NT2/D1 (cell line): ENCODE measurements at regions not wholly inside any gene's neighbourhood (a gene's known extent, or its start where the extent isn't known, plus 50 kb on each side); places are given as distances from the start of the nearest gene placed in this dataset.

ENCODE experiments used
- DNase-seq: peaks from one replicate; pipeline ENCODE4 v3.0.0-alpha.2; 2011; ENCODE audit warnings: low read depth, low spot score
- H3K27me3 ChIP-seq: 2 replicates; pipeline ENCODE4 v1.6.0; 2011; ENCODE audit warnings: mild to moderate bottlenecking; ENCODE audit not compliant: insufficient read length, insufficient read depth
- H3K36me3 ChIP-seq: 2 replicates; pipeline ENCODE4 v1.6.1; 2011; ENCODE audit warnings: mild to moderate bottlenecking, low read length, mixed read lengths; ENCODE audit not compliant: insufficient read depth, insufficient read length
- H3K4me1 ChIP-seq: 2 replicates; pipeline ENCODE4 v1.5.1; 2011; ENCODE audit not compliant: insufficient read depth, insufficient read length
- H3K4me3 ChIP-seq: 2 replicates; pipeline ENCODE4 v1.5.1; 2011; ENCODE audit warnings: low read depth; ENCODE audit not compliant: insufficient read length
- H3K9ac ChIP-seq: 2 replicates; pipeline ENCODE4 v1.6.0; 2011; ENCODE audit warnings: low read depth; ENCODE audit not compliant: insufficient read length
- H3K9me3 ChIP-seq: 2 replicates; pipeline ENCODE4 v1.5.1; 2011; ENCODE audit warnings: mild to moderate bottlenecking, low read length; ENCODE audit not compliant: insufficient read depth
- SUZ12 ChIP-seq: IDR thresholded peaks from 2 replicates; pipeline ENCODE4 v1.6.1; 2011; ENCODE audit not compliant: insufficient read length, insufficient read depth; ENCODE audit errors: extremely low read depth
- YY1 ChIP-seq: IDR thresholded peaks from 2 replicates; pipeline ENCODE4 v1.6.1; 2011; ENCODE audit not compliant: insufficient read length, insufficient read depth
- ZNF274 ChIP-seq: IDR thresholded peaks from 2 replicates; pipeline ENCODE4 v1.6.1; 2011; ENCODE audit warnings: mild to moderate bottlenecking, low read depth, low read length

DNA sequence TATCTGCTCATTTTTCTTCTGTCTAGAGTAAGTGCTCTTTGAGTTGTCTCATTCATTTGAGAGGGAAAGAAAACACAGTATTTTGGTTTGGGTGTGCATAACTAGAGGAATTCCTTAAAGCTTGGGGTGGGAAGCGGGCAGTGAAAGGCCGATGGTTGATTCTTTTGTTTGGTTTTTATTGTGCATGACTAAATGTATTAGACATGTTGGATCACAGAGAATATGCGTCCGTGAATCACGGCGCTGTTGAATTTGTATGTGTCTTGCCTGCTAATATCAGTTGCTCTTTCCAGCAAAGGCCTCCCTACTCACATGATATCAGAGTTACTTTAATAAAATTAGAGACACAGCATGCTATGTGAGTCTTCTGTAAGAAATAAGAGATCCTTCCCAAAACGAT is 180.0 kb downstream of the CHD9NB start:
- no peak overlapping the region for H3K4me3 ChIP-seq
- TF ChIP-seq ZNF274 (no peak), YY1 (no peak), SUZ12 (no peak)
- no peak for DNase-seq
- peaks cover 9% of the 10 kb centered on the region; the same call in 1 of the 2 replicates for H3K9me3 ChIP-seq
- peaks cover 2% of the 10 kb centered on the region for H3K4me1 ChIP-seq
- no peaks in the 10 kb centered on the region for H3K27me3 ChIP-seq
- H3K36me3 ChIP-seq, result no peaks in the 10 kb centered on the region
- no peak overlapping the region for H3K9ac ChIP-seq

DNA sequence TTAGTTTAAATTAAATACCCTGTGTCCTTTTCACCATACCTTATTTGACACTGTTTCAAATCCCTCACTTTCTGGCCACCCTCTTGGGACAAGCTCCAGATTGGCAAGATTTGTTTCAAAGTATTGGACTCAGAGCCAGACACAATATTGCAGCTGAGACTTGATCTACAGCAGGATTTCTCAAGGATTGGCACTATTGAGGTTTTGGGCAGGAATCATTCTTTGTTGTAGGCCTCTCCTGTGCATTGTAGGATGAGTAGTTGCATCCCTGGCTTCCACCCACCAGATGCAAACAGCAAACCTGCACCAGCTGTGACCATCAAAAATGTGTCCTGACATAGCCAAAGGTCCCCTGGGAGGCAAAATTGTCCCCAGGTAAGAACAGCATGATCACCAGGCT is 181.2 kb downstream of the CHD9NB start:
- H3K9me3 ChIP-seq, result peaks cover 9% of the 10 kb centered on the region; the same call in 1 of the 2 replicates
- H3K9ac ChIP-seq, result no peak overlapping the region
- no peak overlapping the region for H3K4me3 ChIP-seq
- H3K4me1 ChIP-seq, result peaks cover 2% of the 10 kb centered on the region
- DNase-seq, result no peak
- TF ChIP-seq SUZ12 (no peak), YY1 (no peak), ZNF274 (no peak)
- H3K27me3 ChIP-seq, result no peaks in the 10 kb centered on the region
- no peaks in the 10 kb centered on the region for H3K36me3 ChIP-seq

DNA sequence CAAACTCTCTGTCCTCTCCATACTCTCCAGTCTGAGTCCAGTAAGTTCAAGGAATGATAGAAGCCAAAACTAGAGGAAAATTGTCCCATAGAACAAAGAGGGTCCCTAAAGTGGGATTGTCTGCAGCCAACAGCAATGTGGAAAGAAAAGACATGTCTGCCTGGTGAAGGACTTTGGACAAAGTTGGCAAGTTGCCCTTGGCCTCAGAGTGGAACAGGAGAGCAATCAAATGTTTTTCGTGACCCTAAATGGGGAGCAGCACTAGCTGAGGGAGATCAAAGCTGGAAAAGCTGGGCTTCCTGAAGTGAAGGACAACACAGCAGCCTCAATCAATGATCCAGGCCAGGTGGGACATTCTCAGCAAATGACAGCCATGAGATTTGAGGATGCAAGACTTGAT is 183.5 kb downstream of the CHD9NB start:
- H3K9me3 ChIP-seq, result peaks cover 9% of the 10 kb centered on the region; the same call in 1 of the 2 replicates
- no peaks in the 10 kb centered on the region for H3K27me3 ChIP-seq
- H3K4me3 ChIP-seq, result no peak overlapping the region
- H3K36me3 ChIP-seq, result no peaks in the 10 kb centered on the region
- TF ChIP-seq ZNF274, result no peak
- no peak for TF ChIP-seq SUZ12
- TF ChIP-seq YY1, result no peak
- H3K4me1 ChIP-seq, result peaks cover under 1% of the 10 kb centered on the region
- DNase-seq, result no peak
- no peak overlapping the region for H3K9ac ChIP-seq

DNA sequence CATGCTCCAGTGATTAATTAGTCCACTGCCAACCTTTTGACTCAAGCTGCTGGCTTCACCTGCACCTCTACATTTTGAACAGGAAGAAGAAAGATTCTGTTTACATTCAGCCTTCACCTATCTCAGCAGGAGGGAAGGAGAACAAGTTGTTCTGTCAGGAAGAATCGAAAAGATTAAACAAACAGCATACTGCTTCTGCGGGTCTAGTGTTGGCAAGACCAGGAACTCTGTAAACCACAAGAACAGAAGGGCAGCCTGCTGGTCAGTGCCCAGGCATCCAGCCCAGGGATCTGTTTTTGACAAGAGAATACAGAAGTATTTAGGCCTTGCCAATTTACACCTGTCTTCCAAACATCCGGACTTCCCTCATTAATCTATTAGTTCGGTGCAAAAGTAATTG is 189.7 kb downstream of the CHD9NB start:
- DNase-seq, result no peak
- Histone ChIP-seq H3K4me3 (no peak overlapping the region), H3K9me3 (no peaks in the 10 kb centered on the region), H3K9ac (no peak overlapping the region), H3K4me1 (no peaks in the 10 kb centered on the region), H3K36me3 (no peaks in the 10 kb centered on the region), H3K27me3 (no peaks in the 10 kb centered on the region)
- TF ChIP-seq ZNF274, result no peak

DNA sequence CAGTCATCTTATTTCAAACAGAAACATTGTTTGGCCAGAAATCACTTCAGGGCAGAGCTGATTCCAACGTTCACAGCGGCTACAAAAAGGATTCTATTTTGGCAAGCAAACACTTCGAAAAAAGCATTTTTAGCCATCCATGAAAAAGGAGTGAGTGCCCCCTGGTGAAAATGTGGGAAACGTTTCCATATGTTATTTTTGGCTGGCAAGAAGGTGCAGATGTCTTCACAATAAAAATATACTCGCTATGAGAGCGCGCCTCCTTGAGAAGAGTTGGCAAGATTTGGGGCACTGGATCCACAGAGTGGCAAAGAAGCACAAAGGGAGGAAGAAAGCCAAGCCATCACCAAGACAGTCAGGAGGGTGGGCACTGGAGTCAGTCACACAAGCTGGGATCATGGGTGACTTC is 191.1 kb downstream of the CHD9NB start:
- H3K9me3 ChIP-seq, result no peaks in the 10 kb centered on the region
- no peak overlapping the region for H3K4me3 ChIP-seq
- no peaks in the 10 kb centered on the region for H3K4me1 ChIP-seq
- no peaks in the 10 kb centered on the region for H3K36me3 ChIP-seq
- DNase-seq, result peak; percentile 15
- no peaks in the 10 kb centered on the region for H3K27me3 ChIP-seq
- no peak overlapping the region for H3K9ac ChIP-seq
- TF ChIP-seq ZNF274 (no peak), SUZ12 (no peak), YY1 (no peak)

DNA sequence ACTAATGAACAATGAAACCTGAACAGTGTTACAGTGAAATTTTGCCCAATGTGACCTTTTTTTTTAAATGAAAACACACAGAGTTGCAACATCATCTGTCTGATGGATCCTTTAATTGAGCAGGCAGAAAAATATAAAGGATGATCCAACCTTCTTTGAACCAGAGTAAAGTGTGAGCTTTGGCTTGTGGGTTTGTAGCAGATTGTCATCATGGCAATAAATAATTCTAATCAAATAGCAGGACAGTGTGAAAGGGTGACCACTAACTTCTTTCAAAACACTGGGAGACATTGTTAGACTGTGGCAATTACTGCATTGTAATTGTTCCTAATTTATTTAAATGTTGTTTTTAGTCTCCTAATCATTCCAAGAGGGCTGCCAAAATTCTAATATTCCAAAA is 197.2 kb downstream of the CHD9NB start:
- no peaks in the 10 kb centered on the region for H3K4me1 ChIP-seq
- H3K9me3 ChIP-seq, result peaks cover 10% of the 10 kb centered on the region; the same call in 1 of the 2 replicates
- TF ChIP-seq ZNF274, result no peak
- no peak for TF ChIP-seq SUZ12
- TF ChIP-seq YY1, result no peak
- no peak overlapping the region for H3K9ac ChIP-seq
- no peak overlapping the region for H3K4me3 ChIP-seq
- H3K36me3 ChIP-seq, result no peaks in the 10 kb centered on the region
- DNase-seq, result no peak
- no peaks in the 10 kb centered on the region for H3K27me3 ChIP-seq

DNA sequence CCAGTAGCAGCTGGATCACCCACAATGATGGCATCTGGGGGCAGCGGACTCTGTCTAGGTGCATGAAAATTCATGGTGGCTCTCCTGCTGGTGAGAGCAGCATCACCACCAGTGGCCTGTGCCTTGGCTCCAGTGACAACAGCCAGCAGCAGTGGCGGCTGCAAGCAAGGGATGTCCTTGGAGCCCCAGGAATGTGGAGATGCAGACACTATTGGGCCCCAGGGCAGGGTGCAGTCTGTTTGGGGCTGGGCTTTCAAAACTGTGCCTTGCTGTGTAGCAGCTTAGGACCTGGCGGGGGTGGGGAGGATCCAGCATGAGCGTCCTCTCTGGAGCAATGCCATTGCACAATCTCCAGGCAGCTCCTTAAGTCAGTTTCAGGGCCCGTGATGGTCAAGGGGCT is 199.7 kb downstream of the CHD9NB start:
- Histone ChIP-seq H3K36me3 (no peaks in the 10 kb centered on the region), H3K9me3 (peaks cover 10% of the 10 kb centered on the region; the same call in 1 of the 2 replicates), H3K4me3 (no peak overlapping the region), H3K27me3 (no peaks in the 10 kb centered on the region), H3K4me1 (no peaks in the 10 kb centered on the region), H3K9ac (no peak overlapping the region)
- no peak for TF ChIP-seq YY1
- no peak for DNase-seq

DNA sequence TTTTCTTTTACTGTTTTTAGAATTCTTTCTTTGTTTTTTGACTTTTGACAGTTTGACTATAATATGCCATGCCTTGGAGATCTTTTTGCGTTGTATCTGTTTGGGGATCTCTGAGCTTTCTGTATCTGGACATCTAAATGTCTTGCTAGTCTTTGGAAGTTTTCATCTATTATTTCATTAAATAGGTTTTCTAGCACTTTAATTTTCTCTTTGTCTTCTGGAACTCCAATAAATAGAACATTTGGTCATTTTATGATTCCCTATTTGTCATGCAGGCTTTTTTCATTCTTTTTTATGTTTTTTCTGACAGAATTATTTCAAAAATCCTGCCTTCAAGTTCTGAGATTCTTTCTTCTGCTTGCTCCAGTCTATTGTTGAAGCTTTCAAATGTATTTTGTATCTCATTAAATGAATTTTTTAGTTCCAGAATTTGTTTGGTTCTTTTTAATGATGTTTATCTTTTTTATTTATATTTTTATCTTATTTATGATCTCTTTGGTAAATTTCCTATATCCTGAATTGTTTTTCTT is 201.4 kb downstream of the CHD9NB start:
- peaks cover 10% of the 10 kb centered on the region; the same call in 1 of the 2 replicates for H3K9me3 ChIP-seq
- TF ChIP-seq ZNF274, result no peak
- TF ChIP-seq YY1, result no peak
- TF ChIP-seq SUZ12, result no peak
- H3K9ac ChIP-seq, result no peak overlapping the region
- H3K36me3 ChIP-seq, result no peaks in the 10 kb centered on the region
- H3K4me1 ChIP-seq, result no peaks in the 10 kb centered on the region
- no peaks in the 10 kb centered on the region for H3K27me3 ChIP-seq
- no peak for DNase-seq
- no peak overlapping the region for H3K4me3 ChIP-seq
